ENCODE measurements at regions not wholly inside any gene's neighbourhood (a gene's known extent, or its start where the extent isn't known, plus 50 kb on each side); places are given as distances from the start of the nearest gene placed in this dataset.

DNA sequence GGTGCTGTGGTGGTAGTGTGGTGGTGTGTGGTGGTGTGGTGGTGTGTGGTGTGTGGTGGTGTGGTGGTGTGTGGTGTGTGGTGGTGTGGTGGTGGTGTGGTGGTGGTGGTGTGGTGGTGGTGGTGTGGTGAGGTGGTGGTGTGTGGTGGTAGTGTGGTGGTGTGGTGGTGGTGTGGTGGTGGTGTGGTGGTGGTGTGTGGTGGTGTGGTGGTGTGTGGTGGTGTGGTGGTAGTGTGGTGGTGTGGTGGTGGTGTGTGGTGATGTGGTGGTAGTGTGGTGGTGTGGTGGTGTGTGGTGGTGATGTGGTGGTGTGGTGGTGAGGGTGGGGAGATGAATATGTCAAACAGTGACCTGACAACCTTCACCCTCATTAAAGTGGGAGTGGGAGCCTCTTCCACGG lies 55.6 kb upstream of the DLGAP1 start:
- no peak overlapping the region for H2BK15ac ChIP-seq (ENCODE audit: low read depth, poor library complexity, severe bottlenecking)
- no peak overlapping the region for H3K4me2 ChIP-seq (ENCODE audit: low read length, poor library complexity, severe bottlenecking)

DNA sequence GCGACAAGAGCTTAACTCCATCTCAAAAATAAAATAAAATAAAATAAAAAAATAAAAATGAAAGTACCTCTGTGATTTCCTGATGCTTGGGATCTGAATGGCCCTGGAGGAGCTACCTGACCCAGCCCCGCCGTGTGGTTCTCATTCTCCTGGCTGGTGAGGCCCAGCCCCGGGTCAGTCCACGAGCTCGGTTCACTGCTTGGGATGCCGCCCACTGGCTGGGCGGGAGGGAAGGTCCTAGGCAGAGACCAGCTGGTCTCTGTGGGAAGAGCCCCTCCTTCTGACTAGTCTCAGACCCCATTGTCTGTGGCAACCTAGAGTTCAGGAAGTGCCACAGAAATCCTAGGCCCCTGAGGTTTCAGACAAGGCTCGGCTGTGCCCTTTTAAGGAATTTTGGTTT lies 55.1 kb upstream of the DLGAP1 start:
- H4K91ac ChIP-seq (ENCODE audit: low read length), result no peak overlapping the region
- no peak overlapping the region for H3K18ac ChIP-seq (ENCODE audit: low read depth in 1 of 2, low read length in 2 of 2)
- no peaks in the 10 kb centered on the region for H3K27me3 ChIP-seq (ENCODE audit: control insufficient read depth in 1 of 2, insufficient read depth in 1 of 2, low read length in 2 of 2)
- H2BK15ac ChIP-seq (ENCODE audit: low read depth, poor library complexity, severe bottlenecking), result no peak overlapping the region
- peaks cover 2% of the 10 kb centered on the region for H3K4me1 ChIP-seq (ENCODE audit: control insufficient read depth, insufficient read depth, low read depth, low read length)
- H3K27ac ChIP-seq (ENCODE audit: low read length, poor library complexity, severe bottlenecking), result no peak overlapping the region
- no peak overlapping the region for H3K4ac ChIP-seq (ENCODE audit: low read depth in 1 of 2, low read length in 2 of 2)
- H2BK120ac ChIP-seq (ENCODE audit: low read depth, low read length), result no peak overlapping the region
- no peaks in the 10 kb centered on the region for H3K36me3 ChIP-seq (ENCODE audit: control insufficient read depth in 1 of 2, insufficient read depth in 2 of 2, low read depth in 1 of 2, low read length in 2 of 2)
- 89% methylated on average over 8 of the region's 9 CpGs for WGBS
- no peaks in the 10 kb centered on the region for H3K79me1 ChIP-seq (replicated peaks; ENCODE audit: low read length, poor library complexity, severe bottlenecking)
- no peak overlapping the region for H2BK12ac ChIP-seq (ENCODE audit: low read length in 2 of 2)
- H3K23ac ChIP-seq (ENCODE audit: low read length in 2 of 2), result no peak overlapping the region
- no peak overlapping the region for H3K4me3 ChIP-seq (ENCODE audit: insufficient read depth in 1 of 2, low read depth in 1 of 2, low read length in 2 of 2)
- no peak overlapping the region for H2BK5ac ChIP-seq (ENCODE audit: low read depth, low read length, poor library complexity, severe bottlenecking)
- no peak overlapping the region for H4K8ac ChIP-seq (ENCODE audit: low read length)
- no peak overlapping the region for H3K4me2 ChIP-seq (ENCODE audit: low read length, poor library complexity, severe bottlenecking)
- no peak overlapping the region for H3K14ac ChIP-seq (ENCODE audit: low read length in 2 of 2)
- no peak for DNase-seq
- no peak overlapping the region for H3K9ac ChIP-seq (ENCODE audit: low read length)
- H3K9me3 ChIP-seq (ENCODE audit: control insufficient read depth, low read length), result peaks cover 8% of the 10 kb centered on the region
- H2AK5ac ChIP-seq (ENCODE audit: low read length, severe bottlenecking), result no peak overlapping the region
- no peak overlapping the region for H2AFZ ChIP-seq (ENCODE audit: low read depth, low read length)

More for the DNA sequence above, 55.6 kb upstream of the DLGAP1 start:
- Histone ChIP-seq H3K9me3 (ENCODE audit: control insufficient read depth, low read length) (peaks cover 13% of the 10 kb centered on the region), H3K36me3 (ENCODE audit: control insufficient read depth in 1 of 2, insufficient read depth in 2 of 2, low read depth in 1 of 2, low read length in 2 of 2) (no peaks in the 10 kb centered on the region), H3K4me1 (ENCODE audit: control insufficient read depth, insufficient read depth, low read depth, low read length) (peaks cover 2% of the 10 kb centered on the region), H3K27ac (ENCODE audit: low read length, poor library complexity, severe bottlenecking) (no peak overlapping the region), H4K91ac (ENCODE audit: low read length) (peak overlapping the region; percentile 74), H3K9ac (ENCODE audit: low read length) (no peak overlapping the region), H3K4ac (ENCODE audit: low read depth in 1 of 2, low read length in 2 of 2) (no peak overlapping the region), H2AFZ (ENCODE audit: low read depth, low read length) (no peak overlapping the region), H3K18ac (ENCODE audit: low read depth in 1 of 2, low read length in 2 of 2) (no peak overlapping the region), H3K27me3 (ENCODE audit: control insufficient read depth in 1 of 2, insufficient read depth in 1 of 2, low read length in 2 of 2) (no peaks in the 10 kb centered on the region), H4K8ac (ENCODE audit: low read length) (no peak overlapping the region), H3K23ac (ENCODE audit: low read length in 2 of 2) (no peak overlapping the region), H2AK5ac (ENCODE audit: low read length, severe bottlenecking) (no peak overlapping the region), H3K79me1 (replicated peaks; ENCODE audit: low read length, poor library complexity, severe bottlenecking) (no peaks in the 10 kb centered on the region), H2BK120ac (ENCODE audit: low read depth, low read length) (no peak overlapping the region), H2BK12ac (ENCODE audit: low read length in 2 of 2) (no peak overlapping the region), H3K14ac (ENCODE audit: low read length in 2 of 2) (peak overlapping the region in 1 of 2 experiments; percentile 3), H3K4me3 (ENCODE audit: insufficient read depth in 1 of 2, low read depth in 1 of 2, low read length in 2 of 2) (peak overlapping the region in 1 of 2 experiments; percentile 18), H2BK5ac (ENCODE audit: low read depth, low read length, poor library complexity, severe bottlenecking) (no peak overlapping the region)
- WGBS, result no CpG with 5 or more reads among the region's 1 CpG
- peak; percentile 2 for DNase-seq

Data from mesenchymal stem cell (in vitro differentiated cells and primary cell).